ENCODE measurements at regions not wholly inside any gene's neighbourhood (a gene's known extent, or its start where the extent isn't known, plus 50 kb on each side); places are given as distances from the start of the nearest gene placed in this dataset.

- Histone ChIP-seq H3K27ac (no peak overlapping the region), H3K79me2 (no peaks in the 10 kb centered on the region), H3K4me1 (ENCODE audit: insufficient read depth) (no peaks in the 10 kb centered on the region), H3K36me3 (replicated peaks; ENCODE audit: insufficient read depth, low read depth) (no peaks in the 10 kb centered on the region), H3K27me3 (no peaks in the 10 kb centered on the region), H3K4me3 (no peak overlapping the region), H3K9me2 (replicated peaks; ENCODE audit: insufficient read depth) (no peaks in the 10 kb centered on the region), H3K4me2 (no peak overlapping the region), H2AFZ (no peak overlapping the region), H4K20me1 (ENCODE audit: insufficient read depth, poor library complexity, severe bottlenecking) (no peaks in the 10 kb centered on the region), H3K9me3 (ENCODE audit: low read depth) (no peaks in the 10 kb centered on the region)
- no peak for DNase-seq (ENCODE audit: low spot score)
- TF ChIP-seq EZH2phosphoT487 (IDR thresholded peaks at IDR 0.05; ENCODE audit: low read depth, severe bottlenecking, unreplicated experiment) (no peak), CTCF (IDR thresholded peaks at IDR 0.05; ENCODE audit: poor library complexity) (no peak), EZH2 (IDR thresholded peaks at IDR 0.05; ENCODE audit: borderline replicate concordance) (no peak)
- 80% methylated on average over 2 of the region's 2 CpGs for WGBS (ENCODE audit: low lambda C conversion rate, missing lambda C conversion rate)
These were observed 353.7 kb upstream of the CHRM2 start for GRCh38 chr7:136514776-136515175.

- no peaks in the 10 kb centered on the region for H4K20me1 ChIP-seq (ENCODE audit: insufficient read depth, poor library complexity, severe bottlenecking)
These were observed 354.7 kb upstream of the CHRM2 start for GRCh38 chr7:136513744-136514143.

GRCh38 chr7:136509466-136509865 is 359.0 kb upstream of the CHRM2 start:
- Histone ChIP-seq H3K4me2 (no peak overlapping the region), H3K27me3 (no peaks in the 10 kb centered on the region), H3K36me3 (replicated peaks; ENCODE audit: insufficient read depth, low read depth) (no peaks in the 10 kb centered on the region), H3K27ac (no peak overlapping the region), H3K9me2 (replicated peaks; ENCODE audit: insufficient read depth) (no peaks in the 10 kb centered on the region), H4K20me1 (ENCODE audit: insufficient read depth, poor library complexity, severe bottlenecking) (no peaks in the 10 kb centered on the region), H3K9me3 (ENCODE audit: low read depth) (no peaks in the 10 kb centered on the region), H3K4me3 (no peak overlapping the region), H3K4me1 (ENCODE audit: insufficient read depth) (no peaks in the 10 kb centered on the region), H2AFZ (no peak overlapping the region), H3K79me2 (no peaks in the 10 kb centered on the region)
- 74% methylated on average over 3 of the region's 3 CpGs for whole genome bisulfite sequencing (ENCODE audit: low lambda C conversion rate, missing lambda C conversion rate)
- no peak for DNase-seq (ENCODE audit: low spot score)
- TF ChIP-seq EZH2 (IDR thresholded peaks at IDR 0.05; ENCODE audit: borderline replicate concordance) (no peak), EZH2phosphoT487 (IDR thresholded peaks at IDR 0.05; ENCODE audit: low read depth, severe bottlenecking, unreplicated experiment) (no peak), CTCF (IDR thresholded peaks at IDR 0.05; ENCODE audit: poor library complexity) (no peak)

More at GRCh38 chr7:136513744-136514143, 354.7 kb upstream of the CHRM2 start:
- WGBS (ENCODE audit: low lambda C conversion rate, missing lambda C conversion rate), result 90% methylated on average over 2 of the region's 2 CpGs
- Histone ChIP-seq H3K9me2 (replicated peaks; ENCODE audit: insufficient read depth) (no peaks in the 10 kb centered on the region), H3K36me3 (replicated peaks; ENCODE audit: insufficient read depth, low read depth) (no peaks in the 10 kb centered on the region), H3K4me2 (no peak overlapping the region), H3K79me2 (no peaks in the 10 kb centered on the region), H3K27me3 (no peaks in the 10 kb centered on the region), H3K4me3 (no peak overlapping the region), H3K9me3 (ENCODE audit: low read depth) (no peaks in the 10 kb centered on the region), H3K4me1 (ENCODE audit: insufficient read depth) (no peaks in the 10 kb centered on the region), H2AFZ (no peak overlapping the region), H3K27ac (no peak overlapping the region)
- no peak for DNase-seq (ENCODE audit: low spot score)
- TF ChIP-seq EZH2 (IDR thresholded peaks at IDR 0.05; ENCODE audit: borderline replicate concordance) (no peak), EZH2phosphoT487 (IDR thresholded peaks at IDR 0.05; ENCODE audit: low read depth, severe bottlenecking, unreplicated experiment) (no peak), CTCF (IDR thresholded peaks at IDR 0.05; ENCODE audit: poor library complexity) (no peak)

GRCh38 chr7:136502162-136502561 is 366.3 kb upstream of the CHRM2 start:
- H3K9me2 ChIP-seq (replicated peaks; ENCODE audit: insufficient read depth), result no peaks in the 10 kb centered on the region
- H3K9me3 ChIP-seq (ENCODE audit: low read depth), result no peaks in the 10 kb centered on the region
- H2AFZ ChIP-seq, result no peak overlapping the region
- DNase-seq (ENCODE audit: low spot score), result no peak
- TF ChIP-seq EZH2 (IDR thresholded peaks at IDR 0.05; ENCODE audit: borderline replicate concordance) (no peak), CTCF (IDR thresholded peaks at IDR 0.05; ENCODE audit: poor library complexity) (no peak), EZH2phosphoT487 (IDR thresholded peaks at IDR 0.05; ENCODE audit: low read depth, severe bottlenecking, unreplicated experiment) (no peak)
- 60% methylated on average over 1 of the region's 1 CpG for WGBS (ENCODE audit: low lambda C conversion rate, missing lambda C conversion rate)
- H3K27me3 ChIP-seq, result no peaks in the 10 kb centered on the region
- H3K4me3 ChIP-seq, result no peak overlapping the region
- H4K20me1 ChIP-seq (ENCODE audit: insufficient read depth, poor library complexity, severe bottlenecking), result no peaks in the 10 kb centered on the region
- no peaks in the 10 kb centered on the region for H3K36me3 ChIP-seq (replicated peaks; ENCODE audit: insufficient read depth, low read depth)
- H3K4me1 ChIP-seq (ENCODE audit: insufficient read depth), result no peaks in the 10 kb centered on the region
- no peak overlapping the region for H3K4me2 ChIP-seq
- no peaks in the 10 kb centered on the region for H3K79me2 ChIP-seq
- H3K27ac ChIP-seq, result no peak overlapping the region
